ENCODE measurements at regions not wholly inside any gene's neighbourhood (a gene's known extent, or its start where the extent isn't known, plus 50 kb on each side); places are given as distances from the start of the nearest gene placed in this dataset.
A peak's percentile ranks its signal among the peaks of the same experiment; 100 is the strongest.

DNA sequence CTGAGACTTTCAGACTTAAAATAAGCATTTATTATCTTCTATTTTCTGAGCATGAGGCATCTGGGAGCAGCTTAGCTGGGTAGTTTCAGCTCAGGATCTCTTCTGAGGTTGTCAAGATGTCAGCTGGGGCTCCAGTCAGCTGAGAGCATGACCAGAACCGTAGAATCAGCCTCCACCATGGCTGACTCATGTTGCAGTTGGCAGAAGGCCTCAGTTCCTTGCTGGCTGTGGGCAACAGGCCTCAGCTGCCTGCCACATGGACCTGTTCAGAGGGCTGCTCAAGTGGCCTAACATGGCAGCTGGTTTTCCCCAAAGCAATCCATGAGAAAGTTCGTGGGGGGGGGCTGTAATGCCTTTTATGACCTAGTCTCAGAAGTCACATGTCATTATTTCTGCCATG is 142.3 kb downstream of the LY86 start:
- peak overlapping the region; percentile 49 for H3K27ac ChIP-seq (ENCODE audit: low read depth, low read length)
- H3K4me3 ChIP-seq (ENCODE audit: low read depth, low read length): no peak overlapping the region
- no peaks in the 10 kb centered on the region for H3K9me3 ChIP-seq (ENCODE audit: control insufficient read depth, insufficient read depth, low read length)
- POLR2A ChIA-PET: interaction anchor here (0.6 to 1.2 kb wide), 3 partner anchors 19 to 120 kb away, joined by 3 to 5 read pairs (median 5); no protein-coding TSS in a partner anchor
- peaks cover 2% of the 10 kb centered on the region for H3K27me3 ChIP-seq (ENCODE audit: control insufficient read depth, insufficient read depth, low read length)
- CTCF ChIA-PET: interaction anchor here (0.6 to 2.8 kb wide), 4 partner anchors 15 to 513 kb away, joined by 3 to 16 read pairs (median 4); no protein-coding TSS in a partner anchor
- DNase-seq (ENCODE audit: low read depth, low spot score): peak; percentile 82
- TF ChIP-seq, protein P1, sequence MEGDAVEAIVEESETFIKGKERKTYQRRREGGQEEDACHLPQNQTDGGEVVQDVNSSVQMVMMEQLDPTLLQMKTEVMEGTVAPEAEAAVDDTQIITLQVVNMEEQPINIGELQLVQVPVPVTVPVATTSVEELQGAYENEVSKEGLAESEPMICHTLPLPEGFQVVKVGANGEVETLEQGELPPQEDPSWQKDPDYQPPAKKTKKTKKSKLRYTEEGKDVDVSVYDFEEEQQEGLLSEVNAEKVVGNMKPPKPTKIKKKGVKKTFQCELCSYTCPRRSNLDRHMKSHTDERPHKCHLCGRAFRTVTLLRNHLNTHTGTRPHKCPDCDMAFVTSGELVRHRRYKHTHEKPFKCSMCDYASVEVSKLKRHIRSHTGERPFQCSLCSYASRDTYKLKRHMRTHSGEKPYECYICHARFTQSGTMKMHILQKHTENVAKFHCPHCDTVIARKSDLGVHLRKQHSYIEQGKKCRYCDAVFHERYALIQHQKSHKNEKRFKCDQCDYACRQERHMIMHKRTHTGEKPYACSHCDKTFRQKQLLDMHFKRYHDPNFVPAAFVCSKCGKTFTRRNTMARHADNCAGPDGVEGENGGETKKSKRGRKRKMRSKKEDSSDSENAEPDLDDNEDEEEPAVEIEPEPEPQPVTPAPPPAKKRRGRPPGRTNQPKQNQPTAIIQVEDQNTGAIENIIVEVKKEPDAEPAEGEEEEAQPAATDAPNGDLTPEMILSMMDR (IDR thresholded peaks at IDR 0.05; ENCODE audit: low read depth, low read length): no peak

DNA sequence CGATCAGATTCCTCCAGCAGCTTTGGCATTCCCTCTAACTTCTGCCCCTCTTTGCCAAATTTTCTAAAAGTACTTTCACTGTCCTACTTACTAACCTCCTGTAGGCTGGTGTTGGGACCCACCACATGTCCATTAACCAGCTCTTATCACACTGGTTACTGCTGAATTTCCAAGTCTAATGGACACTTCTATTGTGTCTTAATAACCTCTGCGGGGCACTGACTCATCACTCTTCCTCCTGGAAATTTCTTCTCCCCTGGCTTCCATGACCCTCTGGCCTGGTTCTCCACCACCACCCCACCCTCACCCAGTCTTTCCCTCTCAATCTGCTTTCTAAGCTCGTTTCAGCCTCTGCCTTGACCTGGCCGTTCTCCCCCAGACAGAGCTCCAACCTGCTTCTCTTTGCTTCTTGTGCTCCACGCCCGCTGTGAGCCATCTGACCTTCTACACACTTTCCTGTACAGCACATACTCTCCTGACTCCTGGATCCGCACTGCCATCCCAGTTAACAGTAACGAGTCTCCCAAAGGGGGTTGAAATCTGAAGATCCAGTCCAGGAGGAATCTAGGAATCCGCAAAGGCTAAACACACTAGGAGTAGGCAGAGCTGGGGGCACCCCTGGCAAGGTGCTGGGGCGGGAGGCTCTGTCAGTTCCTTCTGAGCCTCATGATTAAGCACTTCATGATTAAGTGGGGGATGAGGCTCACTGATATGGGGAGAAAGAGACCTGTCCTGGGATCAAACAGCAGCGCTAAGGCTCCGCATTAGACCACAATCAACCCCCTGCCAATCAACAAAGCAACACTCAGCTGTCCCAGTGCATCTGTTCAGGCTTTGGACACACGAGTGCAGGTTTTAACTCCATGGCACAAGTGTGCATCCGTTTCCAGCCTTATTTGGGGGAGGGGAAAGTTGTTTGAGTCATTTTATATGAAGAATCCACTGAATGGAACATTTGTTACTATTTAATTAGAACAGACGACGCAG is 146.3 kb downstream of the LY86 start:
- Histone ChIP-seq H3K9me3 (ENCODE audit: control insufficient read depth, insufficient read depth, low read length) (no peaks in the 10 kb centered on the region), H3K27me3 (ENCODE audit: control insufficient read depth, insufficient read depth, low read length) (peaks cover 3% of the 10 kb centered on the region), H3K27ac (ENCODE audit: low read depth, low read length) (no peak overlapping the region), H3K4me3 (ENCODE audit: low read depth, low read length) (no peak overlapping the region)
- ChIA-PET POLR2A (no interaction called here), CTCF (interaction anchor here (1.5 kb wide), 1 partner anchor 11 kb away, joined by 4 read pairs; no protein-coding TSS in a partner anchor)
- TF ChIP-seq, protein P1 (IDR thresholded peaks at IDR 0.05; ENCODE audit: low read depth, low read length): no peak
- no peak for DNase-seq (ENCODE audit: low read depth, low spot score)

DNA sequence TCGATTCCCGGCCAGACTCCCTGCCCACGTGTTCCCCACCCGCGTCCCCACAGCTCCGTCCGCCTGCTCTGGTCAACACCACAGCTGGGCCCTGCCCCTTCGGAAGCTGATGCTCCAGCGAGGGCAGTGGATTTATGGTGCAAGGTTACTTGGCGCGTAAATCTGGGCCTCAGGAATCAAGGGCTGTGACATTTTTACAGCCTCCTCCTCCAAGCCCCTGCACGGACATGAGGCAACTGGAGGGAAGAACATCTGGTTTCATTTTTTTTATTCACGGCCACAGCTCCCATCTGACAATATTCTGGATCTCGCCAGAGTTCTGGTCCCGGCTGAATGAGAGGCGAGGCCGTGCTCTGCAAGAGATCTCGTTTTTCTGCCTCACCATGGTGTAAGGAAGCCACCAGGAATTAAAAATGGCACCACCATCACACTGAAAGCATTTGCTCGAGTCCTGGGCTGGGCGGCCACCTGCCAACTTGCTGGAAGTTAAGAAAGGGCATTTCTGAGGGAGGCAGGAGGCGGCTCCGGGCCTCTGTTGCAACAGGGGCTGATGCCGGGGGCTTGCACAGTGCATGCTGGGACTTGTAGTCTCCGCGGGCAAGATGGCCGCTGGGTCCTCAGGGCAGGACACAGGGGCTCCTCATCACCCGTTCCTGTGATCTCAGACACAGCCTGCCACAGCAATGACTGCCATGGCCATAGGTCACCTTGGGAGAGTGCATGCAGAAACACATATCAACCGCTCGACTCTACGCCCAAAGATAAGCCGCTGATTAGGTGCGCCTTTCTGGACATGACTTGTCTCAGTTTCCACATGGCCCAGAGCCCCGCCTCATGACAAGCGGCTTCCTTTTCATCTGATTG is 148.5 kb downstream of the LY86 start:
- CTCF ChIA-PET: interaction anchor here (0.6 kb wide), 1 partner anchor 12 kb away, joined by 4 read pairs; no protein-coding TSS in a partner anchor
- H3K27ac ChIP-seq (ENCODE audit: low read depth, low read length): no peak overlapping the region

DNA sequence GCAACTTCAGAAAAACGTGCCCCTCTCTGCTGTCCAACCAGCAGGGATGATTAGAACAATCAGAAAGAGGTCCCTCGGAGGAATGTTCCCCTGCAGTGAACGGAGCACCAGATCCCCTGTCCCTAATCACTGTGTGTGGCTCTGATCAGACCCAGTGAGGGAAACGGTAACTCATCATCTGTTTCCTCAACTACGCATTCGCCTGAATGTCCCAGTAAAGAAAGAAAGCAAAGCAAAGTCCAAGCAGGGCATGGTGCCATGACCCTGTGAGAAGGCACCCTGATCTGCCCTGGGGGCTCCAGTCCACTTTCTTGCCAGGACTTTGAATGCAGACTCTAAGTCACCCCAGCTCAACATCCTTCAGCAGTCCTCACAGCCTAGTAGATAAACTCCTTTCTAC is 149.2 kb downstream of the LY86 start:
- Histone ChIP-seq H3K4me3 (ENCODE audit: low read depth, low read length) (no peak overlapping the region), H3K9me3 (ENCODE audit: control insufficient read depth, insufficient read depth, low read length) (no peaks in the 10 kb centered on the region), H3K27me3 (ENCODE audit: control insufficient read depth, insufficient read depth, low read length) (peaks cover 6% of the 10 kb centered on the region), H3K27ac (ENCODE audit: low read depth, low read length) (no peak overlapping the region)
- ChIA-PET POLR2A (no interaction called here), CTCF (interaction anchor here (1.5 kb wide), 1 partner anchor 14 kb away, joined by 6 read pairs; no protein-coding TSS in a partner anchor)
- no peak for DNase-seq (ENCODE audit: low read depth, low spot score)
- TF ChIP-seq, protein P1 (IDR thresholded peaks at IDR 0.05; ENCODE audit: low read depth, low read length): no peak

More for the DNA sequence above, 148.5 kb downstream of the LY86 start:
- TF ChIP-seq, protein P1 (IDR thresholded peaks at IDR 0.05; ENCODE audit: low read depth, low read length): no peak
- POLR2A ChIA-PET: no interaction called here
- H3K9me3 ChIP-seq (ENCODE audit: control insufficient read depth, insufficient read depth, low read length): no peaks in the 10 kb centered on the region
- H3K27me3 ChIP-seq (ENCODE audit: control insufficient read depth, insufficient read depth, low read length): peaks cover 6% of the 10 kb centered on the region
- DNase-seq (ENCODE audit: low read depth, low spot score): no peak
- H3K4me3 ChIP-seq (ENCODE audit: low read depth, low read length): peak overlapping the region; percentile 18; the same call in 1 of the 2 replicates
